Smooth muscle cell (in vitro differentiated cells): ENCODE measurements at regions not wholly inside any gene's neighbourhood (a gene's known extent, or its start where the extent isn't known, plus 50 kb on each side); places are given as distances from the start of the nearest gene placed in this dataset.

Source experiments
- DNase-seq: peaks from one replicate; lab custom pipeline; 2025; ENCODE audit not compliant: unreplicated experiment; lab: John Stamatoyannopoulos, UW
- H2AFZ ChIP-seq: fragments of 200-600 bp; sonication (generic); 2 replicates; pipeline ENCODE4 v1.6.0; 2016; ENCODE audit warnings: antibody characterized with exemption, low read depth, mild to moderate bottlenecking
- H3F3A ChIP-seq: fragments of 200-600 bp; sonication (generic); 2 replicates; pipeline ENCODE4 v1.6.0; 2017; ENCODE audit warnings: antibody characterized with exemption, low read depth
- H3K27ac ChIP-seq: fragments of 200-600 bp; sonication (generic); 2 replicates; pipeline ENCODE4 v1.5.1; 2016; ENCODE audit warnings: low read depth, mild to moderate bottlenecking
- H3K27me3 ChIP-seq: fragments of 200-600 bp; sonication (generic); 2 replicates; pipeline ENCODE4 v1.6.1; 2016; ENCODE audit warnings: low read depth, mild to moderate bottlenecking
- H3K36me3 ChIP-seq: fragments of 200-600 bp; sonication (generic); 2 replicates; pipeline ENCODE4 v1.5.1; 2016; ENCODE audit warnings: low read depth
- H3K4me1 ChIP-seq: fragments of 200-600 bp; sonication (generic); 2 replicates; pipeline ENCODE4 v1.5.1; 2016; ENCODE audit warnings: low read depth
- H3K4me2 ChIP-seq: fragments of 200-600 bp; sonication (generic); 2 replicates; pipeline ENCODE4 v1.6.0; 2016; ENCODE audit warnings: mild to moderate bottlenecking
- H3K4me3 ChIP-seq: fragments of 200-600 bp; sonication (generic); 2 replicates; pipeline ENCODE4 v1.5.1; 2016; ENCODE audit warnings: mild to moderate bottlenecking
- H3K79me2 ChIP-seq: fragments of 200-600 bp; sonication (generic); 2 replicates; pipeline ENCODE4 v1.6.0; 2016; ENCODE audit warnings: low read depth, mild to moderate bottlenecking
- H3K9ac ChIP-seq: fragments of 200-600 bp; sonication (generic); 2 replicates; pipeline ENCODE4 v1.6.0; 2016; ENCODE audit warnings: low read depth
- H3K9me3 ChIP-seq: fragments of 200-600 bp; sonication (generic); replicated peaks from 2 replicates; pipeline ENCODE4 v1.5.1; 2016; ENCODE audit warnings: low read depth
- H4K20me1 ChIP-seq: fragments of 200-600 bp; sonication (generic); 2 replicates; pipeline ENCODE4 v1.6.0; 2016; ENCODE audit warnings: low read depth
- WGBS: methylation state at CpG from one replicate; pipeline ENCODE4 v1.1.7; 2016; ENCODE audit warnings: low lambda C conversion rate; 5-methylcytosine and 5-hydroxymethylcytosine counted together
- TF ChIP-seq, protein P1 (sequence below): fragments of 200-600 bp; sonication (generic); IDR thresholded peaks from 2 replicates; pipeline ENCODE4 v1.5.1; 2017; ENCODE audit warnings: borderline replicate concordance, mild to moderate bottlenecking, antibody characterized with exemption; ENCODE audit not compliant: insufficient read depth, poor library complexity, severe bottlenecking

- no peaks in the 10 kb centered on the region for H3K9me3 ChIP-seq
- no peak overlapping the region for H3K27ac ChIP-seq
- H3K9ac ChIP-seq: no peak overlapping the region
- no peaks in the 10 kb centered on the region for H3K36me3 ChIP-seq
- no peak overlapping the region for H3K4me3 ChIP-seq
- H3K4me1 ChIP-seq: no peaks in the 10 kb centered on the region
- no peaks in the 10 kb centered on the region for H3F3A ChIP-seq
- WGBS: 78% methylated on average over 2 of the region's 2 CpGs
- no peak for DNase-seq
- TF ChIP-seq, protein P1, sequence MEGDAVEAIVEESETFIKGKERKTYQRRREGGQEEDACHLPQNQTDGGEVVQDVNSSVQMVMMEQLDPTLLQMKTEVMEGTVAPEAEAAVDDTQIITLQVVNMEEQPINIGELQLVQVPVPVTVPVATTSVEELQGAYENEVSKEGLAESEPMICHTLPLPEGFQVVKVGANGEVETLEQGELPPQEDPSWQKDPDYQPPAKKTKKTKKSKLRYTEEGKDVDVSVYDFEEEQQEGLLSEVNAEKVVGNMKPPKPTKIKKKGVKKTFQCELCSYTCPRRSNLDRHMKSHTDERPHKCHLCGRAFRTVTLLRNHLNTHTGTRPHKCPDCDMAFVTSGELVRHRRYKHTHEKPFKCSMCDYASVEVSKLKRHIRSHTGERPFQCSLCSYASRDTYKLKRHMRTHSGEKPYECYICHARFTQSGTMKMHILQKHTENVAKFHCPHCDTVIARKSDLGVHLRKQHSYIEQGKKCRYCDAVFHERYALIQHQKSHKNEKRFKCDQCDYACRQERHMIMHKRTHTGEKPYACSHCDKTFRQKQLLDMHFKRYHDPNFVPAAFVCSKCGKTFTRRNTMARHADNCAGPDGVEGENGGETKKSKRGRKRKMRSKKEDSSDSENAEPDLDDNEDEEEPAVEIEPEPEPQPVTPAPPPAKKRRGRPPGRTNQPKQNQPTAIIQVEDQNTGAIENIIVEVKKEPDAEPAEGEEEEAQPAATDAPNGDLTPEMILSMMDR: no peak
- no peaks in the 10 kb centered on the region for H4K20me1 ChIP-seq
- no peaks in the 10 kb centered on the region for H3K79me2 ChIP-seq
- no peak overlapping the region for H3K4me2 ChIP-seq
- no peaks in the 10 kb centered on the region for H3K27me3 ChIP-seq
- H2AFZ ChIP-seq: no peak overlapping the region
These were observed 183.2 kb upstream of the HMCN1 start for GRCh38 chr1:185551008-185551407.

DNA sequence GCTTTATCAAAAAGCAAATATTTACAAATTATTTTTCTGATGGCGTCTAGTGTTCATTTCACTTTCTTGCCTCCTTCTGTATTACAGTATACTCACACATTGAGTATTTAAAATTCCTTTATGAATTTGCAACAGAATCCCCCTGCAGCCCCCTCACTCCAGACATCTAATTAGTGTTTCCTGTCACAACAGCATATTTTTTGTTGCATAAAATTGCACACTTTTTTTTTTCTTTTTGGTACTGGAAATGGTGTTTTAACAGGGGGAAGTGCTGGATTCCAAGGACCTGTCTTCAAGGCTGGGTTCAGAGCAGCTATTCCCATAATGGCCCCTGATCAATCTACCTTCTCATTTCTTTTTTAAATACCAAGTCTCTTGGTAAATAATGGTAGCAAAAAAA, 184.3 kb upstream of the HMCN1 start:
- H3K27me3 ChIP-seq: no peaks in the 10 kb centered on the region
- TF ChIP-seq, protein P1: no peak
- no peak overlapping the region for H3K9ac ChIP-seq
- no peak overlapping the region for H3K4me2 ChIP-seq
- no peaks in the 10 kb centered on the region for H3K9me3 ChIP-seq
- 88% methylated on average over 1 of the region's 1 CpG for WGBS
- no peaks in the 10 kb centered on the region for H3K36me3 ChIP-seq
- no peak overlapping the region for H3K4me3 ChIP-seq
- no peaks in the 10 kb centered on the region for H3K79me2 ChIP-seq
- H3F3A ChIP-seq: no peaks in the 10 kb centered on the region
- no peak for DNase-seq
- H2AFZ ChIP-seq: no peak overlapping the region
- no peaks in the 10 kb centered on the region for H3K4me1 ChIP-seq
- H4K20me1 ChIP-seq: no peaks in the 10 kb centered on the region
- no peak overlapping the region for H3K27ac ChIP-seq

DNA sequence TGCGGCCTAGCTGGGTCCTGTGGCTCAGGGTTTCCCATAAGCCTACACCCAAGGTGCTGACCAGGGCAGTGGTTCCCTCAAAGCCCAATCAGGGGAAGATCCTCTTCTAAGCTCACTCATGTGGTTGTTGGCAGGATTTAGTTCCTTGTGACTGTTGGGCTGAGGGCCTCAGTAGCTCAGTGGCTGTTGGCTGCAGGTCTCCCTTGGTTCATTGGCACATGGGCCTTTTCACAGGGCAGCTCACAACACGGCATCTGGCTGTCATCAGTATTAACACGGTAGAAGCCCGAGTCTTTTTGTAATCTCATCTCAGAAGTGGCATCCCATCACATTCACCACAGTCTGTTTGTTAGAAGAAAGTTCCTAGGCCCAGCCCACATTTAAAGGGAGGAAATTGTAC, 188.2 kb upstream of the HMCN1 start:
- TF ChIP-seq, protein P1: no peak
- 91% methylated on average over 4 of the region's 4 CpGs for WGBS
- no peak for DNase-seq
- H3F3A ChIP-seq: peaks cover 12% of the 10 kb centered on the region
- H3K9me3 ChIP-seq: no peaks in the 10 kb centered on the region
- no peak overlapping the region for H3K4me3 ChIP-seq
- H3K27ac ChIP-seq: no peak overlapping the region
- no peaks in the 10 kb centered on the region for H3K79me2 ChIP-seq
- no peak overlapping the region for H3K9ac ChIP-seq
- H3K4me2 ChIP-seq: no peak overlapping the region
- no peaks in the 10 kb centered on the region for H3K27me3 ChIP-seq
- peaks cover 13% of the 10 kb centered on the region for H3K4me1 ChIP-seq
- no peaks in the 10 kb centered on the region for H3K36me3 ChIP-seq
- H2AFZ ChIP-seq: no peak overlapping the region
- no peaks in the 10 kb centered on the region for H4K20me1 ChIP-seq

- peak overlapping the region; percentile 40 for H2AFZ ChIP-seq
- no peaks in the 10 kb centered on the region for H3K79me2 ChIP-seq
- DNase-seq: no peak
- no peaks in the 10 kb centered on the region for H3K9me3 ChIP-seq
- no peaks in the 10 kb centered on the region for H4K20me1 ChIP-seq
- peak overlapping the region; percentile 28 for H3K4me2 ChIP-seq
- H3K36me3 ChIP-seq: no peaks in the 10 kb centered on the region
- peak overlapping the region; percentile 67 for H3K27ac ChIP-seq
- H3F3A ChIP-seq: peaks cover 23% of the 10 kb centered on the region
- no peak overlapping the region for H3K9ac ChIP-seq
- 12% methylated on average over 1 of the region's 1 CpG for WGBS
- no peaks in the 10 kb centered on the region for H3K27me3 ChIP-seq
- TF ChIP-seq, protein P1: no peak
- no peak overlapping the region for H3K4me3 ChIP-seq
- H3K4me1 ChIP-seq: peaks cover 13% of the 10 kb centered on the region
These were observed 192.3 kb upstream of the HMCN1 start for GRCh38 chr1:185541871-185542301.
